Heart left ventricle (tissue), 16 donors: ENCODE measurements at regions not wholly inside any gene's neighbourhood (a gene's known extent, or its start where the extent isn't known, plus 50 kb on each side); places are given as distances from the start of the nearest gene placed in this dataset.

Source experiments
- ATAC-seq, 4 donors: fragments of 200-7000 bp; cut with Tn5 transposase; one replicate each; pipeline ENCODE4 v1.9.1; 2020 to 2022; ENCODE audit warnings: moderate library complexity in 4 of 4, mild to moderate bottlenecking in 3 of 4, moderate number of reproducible peaks in 1 of 4
- DNase-seq, 5 donors: peaks; one replicate each; pipeline ENCODE4 v3.0.0-alpha.2; 2020
- H3K27ac ChIP-seq, 12 donors: fragments of 200-600 bp; sonication (generic) in 4 of 12; one replicate each; pipeline versions ENCODE4 v1.5.0 to v1.8.0; 2016 to 2022; ENCODE audit warnings: mild to moderate bottlenecking in 2 of 12
- H3K27me3 ChIP-seq, 9 donors: fragments of 200-600 bp; sonication (generic) in 2 of 9; one replicate each; pipeline versions ENCODE4 v1.5.1 to v1.8.0; 2016 to 2022; ENCODE audit warnings: mild to moderate bottlenecking in 3 of 9
- H3K36me3 ChIP-seq, 9 donors: fragments of 200-600 bp; sonication (generic) in 2 of 9; one replicate each; pipeline versions ENCODE4 v1.5.0 to v1.8.0; 2018 to 2022; ENCODE audit warnings: mild to moderate bottlenecking in 2 of 9
- H3K4me1 ChIP-seq, 12 donors: fragments of 200-600 bp; sonication (generic) in 4 of 12; one replicate each; pipeline versions ENCODE4 v1.5.0 to v1.8.0; 2016 to 2022; ENCODE audit warnings: mild to moderate bottlenecking in 3 of 12
- H3K4me3 ChIP-seq, 12 donors: fragments of 200-600 bp; sonication (generic) in 4 of 12; one replicate each; pipeline versions ENCODE4 v1.5.0 to v1.8.0; 2017 to 2022; ENCODE audit warnings: mild to moderate bottlenecking in 9 of 12, moderate library complexity in 4 of 12
- H3K9me3 ChIP-seq, 12 donors: fragments of 200-600 bp; sonication (generic) in 4 of 12; one replicate each; pipeline versions ENCODE4 v1.5.0 to v1.8.0; 2016 to 2022; ENCODE audit warnings: mild to moderate bottlenecking in 1 of 12
- CTCF ChIP-seq, 12 donors: fragments of 200-600 bp; sonication (generic) in 4 of 12; IDR thresholded peaks; one replicate each; pipeline versions ENCODE4 v1.5.0 to v1.8.0; 2018 to 2022; ENCODE audit warnings: antibody characterized with exemption in 12 of 12, mild to moderate bottlenecking in 5 of 12
- POLR2A ChIP-seq, 2 donors: fragments of 450-650 bp; IDR thresholded peaks; one replicate each; pipeline ENCODE4 v1.6.1; 2017; ENCODE audit warnings: antibody characterized with exemption in 2 of 2, mild to moderate bottlenecking in 2 of 2, moderate library complexity in 2 of 2
- WGBS, 4 donors: extraction: QIAGEN DNeasy Blood & Tissue Kit in 2 of 4; methylation state at CpG; one replicate each; pipeline versions ENCODE4 v1.1.5 to v1.1.7; 2013 to 2018; 5-methylcytosine and 5-hydroxymethylcytosine counted together
- intact Hi-C, 10 donors: fragments of 100-400 bp; cut with DNase I; formaldehyde crosslinking; loops; one replicate each; pipeline versions ENCODE4 v1.11.1 to v1.14.2; 2022
- donor health status: ischemic (EF 13 %, LVEDD 7.1; RV severe dilation, severe dysfunction).
- donor health status: healthy with polysubstance abuse.
- donor health status: DM: no; HTN: yes; CAD: no.
- donor health status: DM: no; HTN: no; CAD: no.
- donor health status: ischemic (EF 25% LVEDD 6.9; RV normal size, moderate dysfunction).
- donor health status: ischemic (EF 25% LVEDD 5.7; RV mildly dilated, moderate dysfunction).
- donor health status: healthy.
- donor health status: DM: yes; HTN: yes; CAD: no.
- donor health status: ischemic (EF 35%, LVEDD 5.7; RV mildly dilated, moderate dysfunction).
- donor health status: nonischemic (EF 11% LVEDD 7.7; RV severe dilation, severe dysfunction).
- donor health status: DM: yes; HTN: yes; CAD: no.
- donor health status: PGD.
- donor health status: ischemic (EF 29% LVEDD 5.4; RV normal size, mild dysfunction).
- donor health status: nonischemic (EF 23%, LVEDD 6.1; RV moderate dilation, normal function).

GRCh38 chr9:84513979-84514378, 155.6 kb upstream of the NTRK2 start:
- peaks cover 0 to 13% (median 0%) of the 10 kb centered on the region in 12 donors for H3K9me3 ChIP-seq
- WGBS, 4 donors, result 78 to 84% (median 82%) methylated on average over 2 of the region's 2 CpGs
- H3K4me3 ChIP-seq, result no peak overlapping the region
- intact Hi-C loops, result no loop called here
- H3K36me3 ChIP-seq, result no peaks in the 10 kb centered on the region
- peaks cover 0 to 20% (median 0%) of the 10 kb centered on the region in 12 donors for H3K4me1 ChIP-seq
- H3K27ac ChIP-seq, result no peak overlapping the region
- H3K27me3 ChIP-seq, result no peaks in the 10 kb centered on the region
- TF ChIP-seq POLR2A (IDR thresholded peaks at IDR 0.05) (no peak), CTCF (IDR thresholded peaks at IDR 0.05) (no peak)
- DNase-seq (no peak), ATAC-seq (no peak)

GRCh38 chr9:84514421-84514820, 155.1 kb upstream of the NTRK2 start:
- ATAC-seq (no peak), DNase-seq (no peak)
- H3K36me3 ChIP-seq, result no peaks in the 10 kb centered on the region
- H3K27me3 ChIP-seq, result no peaks in the 10 kb centered on the region
- 35 to 51% (median 46%) methylated on average over 5 of the region's 5 CpGs for WGBS, 4 donors
- intact Hi-C loops, result no loop called here
- peaks cover 0 to 20% (median 0%) of the 10 kb centered on the region in 12 donors for H3K4me1 ChIP-seq
- peaks cover 0 to 13% (median 0%) of the 10 kb centered on the region in 12 donors for H3K9me3 ChIP-seq
- TF ChIP-seq POLR2A (IDR thresholded peaks at IDR 0.05) (no peak), CTCF (IDR thresholded peaks at IDR 0.05) (no peak)
- no peak overlapping the region for H3K4me3 ChIP-seq
- H3K27ac ChIP-seq, result no peak overlapping the region

- TF ChIP-seq POLR2A (IDR thresholded peaks at IDR 0.05), result no peak
- TF ChIP-seq CTCF (IDR thresholded peaks at IDR 0.05), result no peak
- Histone ChIP-seq H3K9me3 (peaks cover 0 to 15% (median 0%) of the 10 kb centered on the region in 12 donors), H3K27me3 (no peaks in the 10 kb centered on the region), H3K4me3 (no peak overlapping the region), H3K36me3 (no peaks in the 10 kb centered on the region), H3K4me1 (peaks cover 0 to 20% (median 0%) of the 10 kb centered on the region in 12 donors), H3K27ac (no peak overlapping the region)
- intact Hi-C loops, result no loop called here
- ATAC-seq, result no peak
- WGBS, 4 donors, result 71 to 85% (median 81%) methylated on average over 5 of the region's 5 CpGs
- no peak for DNase-seq
Measured at GRCh38 chr9:84517026-84517425, 152.5 kb upstream of the NTRK2 start.

- H3K9me3 ChIP-seq, result peaks cover 0 to 15% (median 0%) of the 10 kb centered on the region in 12 donors
- no peak overlapping the region for H3K27ac ChIP-seq
- 83 to 88% (median 86%) methylated on average over 5 of the region's 5 CpGs for WGBS, 4 donors
- peaks cover 0 to 4% (median 0%) of the 10 kb centered on the region in 12 donors for H3K4me1 ChIP-seq
- no peaks in the 10 kb centered on the region for H3K36me3 ChIP-seq
- no peak for DNase-seq
- no peak for TF ChIP-seq POLR2A (IDR thresholded peaks at IDR 0.05)
- TF ChIP-seq CTCF (IDR thresholded peaks at IDR 0.05), result no peak
- no peak overlapping the region for H3K4me3 ChIP-seq
- intact Hi-C loops, result no loop called here
- ATAC-seq, result no peak
- H3K27me3 ChIP-seq, result no peaks in the 10 kb centered on the region
Measured at GRCh38 chr9:84519413-84519812, 150.1 kb upstream of the NTRK2 start.
